RKO (cell line): ENCODE measurements at regions not wholly inside any gene's neighbourhood (a gene's known extent, or its start where the extent isn't known, plus 50 kb on each side); places are given as distances from the start of the nearest gene placed in this dataset.
"Not testable (repeated sequence)": the region's sequence is repeated elsewhere in the genome, so short reads cannot be mapped to it uniquely, and the experiment has no call there.

Source experiments
- DNase-seq: peaks from one replicate; pipeline ENCODE4 v3.0.0-alpha.2; 2016; ENCODE audit warnings: low spot score

DNA sequence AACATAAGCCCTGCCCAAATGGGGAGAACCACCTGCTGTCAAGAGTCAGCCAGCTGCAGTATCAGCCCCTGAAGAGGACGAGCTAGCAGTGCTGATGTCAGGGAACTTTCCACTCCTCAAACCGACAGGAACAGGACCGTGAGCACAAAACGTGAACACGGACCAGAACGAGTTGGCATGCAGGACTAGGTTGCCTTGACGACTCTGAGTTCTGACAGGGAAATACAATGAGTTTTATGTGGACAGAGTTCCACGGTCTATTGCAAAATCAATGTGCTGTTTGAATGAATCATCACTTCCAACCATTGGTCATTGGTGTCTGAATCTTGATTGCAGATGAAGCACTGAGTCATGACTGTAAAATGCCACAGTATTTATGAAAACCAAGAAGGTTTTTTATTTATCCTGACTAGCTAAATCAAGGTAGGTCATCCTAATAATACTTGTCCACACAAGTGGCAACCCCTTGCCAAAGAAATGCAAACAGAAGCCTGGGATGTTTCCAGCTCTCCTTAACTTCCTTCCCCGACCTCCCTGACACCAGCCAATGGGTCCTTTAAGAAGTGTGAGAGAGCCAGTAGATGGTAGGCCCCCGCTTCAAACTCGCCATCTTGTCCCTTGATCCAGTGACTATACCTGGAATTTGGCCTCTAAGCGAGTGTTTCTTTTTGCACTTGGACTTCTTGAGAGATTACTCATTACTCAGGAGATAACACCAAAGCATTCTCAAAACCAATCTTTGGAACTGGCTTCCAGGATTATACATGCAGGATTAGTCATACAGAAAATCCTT is 119.6 kb downstream of the ASB7 start:
- DNase-seq, result peak; percentile 92

DNA sequence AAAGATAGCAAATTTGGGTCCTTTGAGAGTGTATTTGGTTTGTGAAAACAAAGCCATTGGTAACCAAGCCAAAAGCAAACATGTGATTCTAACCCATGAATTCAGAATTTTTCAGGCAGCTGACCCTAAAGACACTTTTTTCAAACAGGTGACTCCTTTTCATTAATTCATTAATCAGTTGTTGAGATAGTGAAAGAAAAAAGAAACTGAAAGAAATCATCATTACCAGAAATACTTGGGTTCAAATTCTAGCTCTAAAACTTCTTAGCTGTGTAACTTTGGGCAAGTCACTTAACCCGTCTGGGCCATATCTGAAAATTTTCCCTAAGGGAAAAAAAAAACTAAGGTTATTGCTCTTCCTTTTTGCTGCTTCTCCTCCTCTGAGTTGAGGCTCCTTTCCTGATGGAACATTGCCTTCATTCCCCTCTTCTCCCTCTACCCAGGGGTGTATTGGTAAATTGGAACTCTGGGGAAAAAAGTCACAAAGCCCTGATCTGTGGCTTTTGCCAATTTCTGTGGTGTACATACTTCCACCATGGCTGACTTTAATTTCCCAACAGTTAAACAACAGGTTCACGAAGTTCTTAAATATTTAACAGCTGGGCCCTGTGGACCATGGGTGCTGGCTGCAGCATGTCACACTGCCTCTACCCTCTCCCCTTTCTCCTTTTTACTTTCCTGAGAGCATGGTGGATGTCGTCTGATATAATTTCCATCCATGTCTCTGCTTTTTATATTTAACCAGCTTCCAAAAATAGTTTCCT is 120.3 kb downstream of the ASB7 start:
- DNase-seq, result no peak

DNA sequence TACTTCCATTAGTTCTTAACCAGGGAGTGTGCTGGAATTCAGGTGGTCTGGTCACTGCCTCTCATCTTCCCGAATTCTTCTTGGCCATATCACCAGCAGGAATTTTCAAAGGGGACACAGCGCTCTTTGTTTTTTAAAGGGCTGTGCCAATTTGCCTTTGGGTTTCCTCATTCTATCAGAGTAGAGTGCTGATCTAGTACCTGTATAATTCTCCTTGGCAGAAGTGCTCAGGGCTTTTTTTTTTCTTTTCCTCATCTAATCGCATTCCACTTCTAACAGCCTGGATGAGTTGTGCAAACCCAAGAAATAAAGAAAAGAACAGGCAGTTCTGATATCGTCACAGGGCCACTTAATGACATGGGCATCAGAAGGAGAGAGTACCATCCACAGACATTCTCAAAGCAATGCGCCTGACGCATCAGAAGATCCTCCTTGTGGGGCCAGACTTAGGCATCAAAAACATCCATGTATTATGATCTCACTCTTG is 121.0 kb downstream of the ASB7 start:
- DNase-seq, result no peak

DNA sequence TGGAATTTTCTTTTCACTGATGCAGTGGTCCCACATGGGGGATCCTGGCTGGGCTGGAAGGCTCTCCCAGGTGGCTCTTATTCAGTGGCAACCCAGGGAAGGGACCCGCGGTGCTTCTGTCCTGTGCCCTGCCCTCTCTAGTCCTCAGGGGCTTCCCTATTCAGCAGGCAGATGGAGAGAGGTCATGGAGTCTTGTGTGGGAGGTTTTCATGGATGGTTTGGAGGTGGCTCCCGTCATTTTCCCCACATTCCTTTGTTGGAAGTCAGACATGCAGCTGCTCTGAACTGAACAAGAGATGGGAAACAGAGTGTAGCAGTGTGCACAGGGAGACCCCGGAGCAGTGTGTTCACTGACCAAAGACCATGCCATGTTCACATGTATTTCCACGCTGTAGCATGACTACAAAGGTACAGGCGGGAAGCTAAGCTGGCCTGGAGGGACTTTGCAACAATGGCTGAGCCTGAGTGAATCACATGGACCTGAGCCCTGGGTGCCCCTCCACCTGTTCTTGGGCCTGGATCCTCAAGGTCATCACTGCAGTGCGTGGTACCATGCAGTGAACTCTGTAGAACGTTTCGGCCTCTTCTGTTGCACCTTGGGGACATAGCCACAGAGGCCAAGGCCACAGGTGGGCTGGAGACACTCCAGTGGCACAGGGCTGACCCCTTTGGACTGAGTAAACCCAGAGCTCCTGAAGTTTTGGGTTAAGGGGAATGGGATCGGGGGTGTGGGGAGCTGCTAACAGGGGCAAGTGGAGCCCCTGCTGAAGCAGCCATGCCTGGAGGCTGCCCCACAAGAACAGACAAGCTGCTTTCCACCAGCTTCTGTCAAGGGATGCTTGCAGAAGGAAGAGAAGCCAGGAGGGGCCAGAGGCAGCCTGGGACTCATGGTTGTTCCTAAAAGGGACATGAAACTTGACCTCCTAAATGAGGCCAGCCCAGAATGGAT is 123.0 kb downstream of the ASB7 start:
- DNase-seq, result no peak

DNA sequence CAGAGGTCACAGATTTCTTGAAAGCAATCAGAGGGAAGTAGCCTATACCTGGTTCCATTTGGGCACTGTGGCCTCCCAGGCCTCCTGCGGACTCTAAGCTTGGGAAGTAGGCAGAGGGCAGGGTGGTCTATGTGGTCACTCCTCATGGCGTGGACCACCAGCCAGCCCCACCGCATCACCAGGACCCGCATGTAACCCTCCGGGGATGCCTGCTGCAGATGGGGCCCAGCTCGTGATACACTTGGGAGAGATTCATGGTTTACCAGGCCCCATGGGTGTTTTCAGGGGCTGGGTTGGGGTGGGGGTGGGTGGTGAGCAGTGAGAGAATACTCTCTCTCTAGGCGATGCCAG is 123.7 kb downstream of the ASB7 start:
- DNase-seq, result no peak

DNA sequence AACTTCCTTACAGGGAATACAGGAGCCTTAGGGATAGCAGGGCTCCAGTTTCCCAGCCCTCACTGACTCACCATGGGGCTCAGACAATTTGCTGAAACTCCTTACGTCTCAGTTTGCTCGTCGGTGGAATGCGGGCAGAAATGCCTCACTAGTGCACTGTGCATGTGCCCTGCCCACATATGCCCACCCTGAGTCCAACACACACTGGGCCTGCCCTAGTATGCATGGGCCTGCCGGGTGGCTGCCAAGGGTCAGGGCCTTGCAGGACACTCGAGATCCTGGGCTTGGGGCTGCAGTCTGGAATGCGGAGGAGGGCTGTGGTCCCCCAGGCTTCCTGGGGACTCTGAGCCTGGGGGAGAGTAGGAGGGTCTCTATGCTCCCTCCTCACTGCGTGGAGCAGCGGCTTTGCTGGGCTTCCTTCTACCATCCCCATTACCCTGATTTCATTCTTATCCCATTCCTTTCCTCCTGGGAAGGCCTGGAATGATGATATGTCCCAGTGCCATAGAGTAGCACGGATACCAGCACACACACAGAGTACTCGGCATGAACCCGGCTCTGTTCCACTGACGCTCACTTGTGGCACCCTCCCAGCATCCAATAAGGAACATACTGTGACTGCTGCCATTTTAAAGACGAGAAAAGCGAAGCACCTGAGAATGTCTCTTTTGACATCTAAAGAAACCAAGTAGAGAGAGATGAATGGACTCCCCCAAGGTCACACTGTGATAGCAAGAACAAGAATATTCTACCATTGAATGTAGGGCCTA is 124.2 kb downstream of the ASB7 start:
- DNase-seq, result no peak

DNA sequence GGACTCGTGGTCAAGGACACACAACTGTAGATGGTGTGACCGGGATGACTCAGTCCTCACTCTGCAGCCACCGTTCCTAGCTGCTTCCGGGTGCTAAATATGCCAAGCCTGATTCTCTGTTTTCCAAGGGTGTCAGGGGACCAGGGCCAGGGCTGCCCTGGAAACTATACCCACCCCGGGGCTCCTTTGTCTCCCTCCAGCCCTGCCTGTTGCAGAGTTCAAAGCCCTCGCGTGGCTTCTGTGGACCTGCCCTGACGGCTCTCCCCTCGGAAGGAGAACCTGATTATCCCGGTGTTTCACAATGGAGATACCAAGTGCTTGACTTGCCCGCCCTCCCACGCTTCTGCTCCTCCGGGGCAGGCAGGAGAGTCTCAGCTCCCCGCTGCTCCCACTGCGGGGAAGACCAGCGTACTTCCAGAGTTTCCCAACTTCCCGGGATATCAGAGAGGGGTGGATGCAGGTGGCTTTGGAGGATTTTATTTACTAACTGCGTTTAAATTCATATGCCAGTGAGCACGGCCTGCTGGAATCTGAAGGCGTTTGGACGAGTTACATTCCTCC is 125.0 kb downstream of the ASB7 start:
- DNase-seq, result no peak

DNA sequence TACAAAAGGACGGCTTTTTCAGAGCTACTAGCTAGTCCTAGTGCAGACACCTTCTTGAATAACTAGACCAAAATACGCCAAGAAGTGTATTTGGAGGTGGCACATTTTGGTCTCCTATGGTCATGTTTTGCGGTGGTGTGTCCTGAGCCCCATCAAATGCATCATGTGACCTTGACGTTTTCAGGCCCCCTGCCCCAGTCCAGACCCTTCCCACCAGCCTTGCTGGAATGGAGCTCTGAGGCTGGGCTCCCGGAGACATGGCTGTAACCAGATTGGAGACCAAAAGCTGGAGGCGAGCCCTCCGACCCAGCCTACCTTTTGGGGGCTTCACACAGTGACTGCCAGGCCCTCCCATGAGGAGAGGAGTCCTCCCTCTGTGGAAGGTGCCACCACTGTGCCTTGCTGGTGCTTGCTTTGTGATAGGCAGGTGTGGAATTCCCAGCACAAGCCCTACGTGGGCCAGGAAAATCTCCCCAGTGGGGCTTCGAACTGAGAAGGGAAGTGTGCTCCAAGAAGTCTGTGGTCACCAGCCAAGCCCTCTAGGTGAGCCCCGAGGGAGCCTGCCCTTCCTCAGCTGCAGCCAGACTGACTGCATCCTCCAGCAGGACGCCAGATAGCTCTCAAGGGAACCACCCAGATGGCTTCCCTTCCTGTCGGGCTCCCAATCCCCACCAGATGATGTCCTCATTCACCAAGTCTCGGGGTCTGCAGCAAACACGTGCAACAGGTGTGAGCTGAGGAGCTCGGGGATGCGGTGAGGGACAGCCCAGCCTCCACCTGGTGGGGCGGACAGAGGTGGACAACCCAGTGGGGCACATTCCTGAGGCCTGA is 126.2 kb downstream of the ASB7 start:
- no peak for DNase-seq

DNA sequence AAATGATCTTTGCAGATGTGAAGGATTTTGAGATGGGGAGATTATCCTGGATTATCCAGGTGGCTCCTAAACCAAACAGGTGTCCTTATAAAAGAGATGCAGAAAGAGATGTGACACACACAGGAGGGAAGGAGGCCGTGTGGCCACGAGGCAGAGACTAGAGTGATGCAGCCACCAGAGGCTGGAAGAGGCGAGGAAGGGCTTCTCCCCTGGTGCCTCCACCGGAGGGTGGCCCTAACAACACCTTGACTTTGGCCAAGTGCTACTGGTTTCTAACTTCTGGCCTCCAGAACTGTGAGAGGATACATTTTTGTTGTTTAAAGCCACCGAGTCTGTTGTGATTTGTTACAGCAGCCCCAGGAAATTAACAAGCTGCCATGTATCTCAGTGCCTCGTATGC is 127.1 kb downstream of the ASB7 start:
- no peak for DNase-seq

DNA sequence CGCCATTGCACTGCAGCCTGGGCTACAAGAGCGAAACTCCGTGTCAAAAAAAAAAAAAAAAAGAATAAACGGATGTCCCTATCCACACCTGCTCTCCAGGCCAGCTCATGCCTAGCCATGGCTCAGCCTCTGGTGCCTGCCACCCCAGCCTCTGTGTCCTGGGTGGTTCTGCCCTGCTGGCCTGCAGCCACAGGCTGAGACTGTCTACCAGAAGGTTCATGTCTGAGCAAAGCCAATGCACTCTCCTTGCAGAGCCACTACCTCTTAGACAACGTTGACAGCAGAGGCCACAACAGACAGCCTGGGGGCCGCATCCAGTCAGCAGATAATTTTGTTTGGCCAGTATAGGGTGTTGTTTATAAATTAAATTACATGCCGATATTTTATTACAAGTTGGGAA is 127.7 kb downstream of the ASB7 start:
- no peak for DNase-seq

DNA sequence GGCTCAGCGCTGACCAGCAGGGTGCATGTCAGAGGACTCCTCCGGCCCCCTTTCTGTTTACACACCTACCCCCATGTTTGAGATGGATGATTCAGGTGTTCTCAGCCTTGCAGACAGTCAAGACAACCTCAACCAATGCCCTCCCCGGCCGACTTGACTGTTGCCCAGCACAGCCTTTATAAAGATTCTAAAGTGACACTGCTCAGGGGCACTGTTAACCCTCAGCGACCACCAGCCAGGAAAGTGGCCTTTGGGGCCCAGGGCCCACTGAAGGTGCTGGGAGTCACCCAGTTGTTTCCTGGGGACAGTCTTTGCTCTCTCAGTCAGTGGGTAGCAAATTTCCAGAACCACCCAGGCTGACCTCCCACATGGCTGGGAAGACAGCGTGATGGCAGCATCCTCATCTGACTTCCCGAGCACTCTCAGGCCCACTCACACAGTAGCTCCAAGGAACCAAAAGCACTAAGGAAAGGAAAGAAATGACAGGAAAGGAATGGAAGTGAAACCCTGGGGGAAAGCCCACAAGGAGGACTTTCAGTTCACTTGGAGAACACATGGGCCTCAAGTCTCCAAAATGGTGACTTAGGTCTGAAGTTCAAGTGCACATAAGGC is 128.4 kb downstream of the ASB7 start:
- no peak for DNase-seq

DNA sequence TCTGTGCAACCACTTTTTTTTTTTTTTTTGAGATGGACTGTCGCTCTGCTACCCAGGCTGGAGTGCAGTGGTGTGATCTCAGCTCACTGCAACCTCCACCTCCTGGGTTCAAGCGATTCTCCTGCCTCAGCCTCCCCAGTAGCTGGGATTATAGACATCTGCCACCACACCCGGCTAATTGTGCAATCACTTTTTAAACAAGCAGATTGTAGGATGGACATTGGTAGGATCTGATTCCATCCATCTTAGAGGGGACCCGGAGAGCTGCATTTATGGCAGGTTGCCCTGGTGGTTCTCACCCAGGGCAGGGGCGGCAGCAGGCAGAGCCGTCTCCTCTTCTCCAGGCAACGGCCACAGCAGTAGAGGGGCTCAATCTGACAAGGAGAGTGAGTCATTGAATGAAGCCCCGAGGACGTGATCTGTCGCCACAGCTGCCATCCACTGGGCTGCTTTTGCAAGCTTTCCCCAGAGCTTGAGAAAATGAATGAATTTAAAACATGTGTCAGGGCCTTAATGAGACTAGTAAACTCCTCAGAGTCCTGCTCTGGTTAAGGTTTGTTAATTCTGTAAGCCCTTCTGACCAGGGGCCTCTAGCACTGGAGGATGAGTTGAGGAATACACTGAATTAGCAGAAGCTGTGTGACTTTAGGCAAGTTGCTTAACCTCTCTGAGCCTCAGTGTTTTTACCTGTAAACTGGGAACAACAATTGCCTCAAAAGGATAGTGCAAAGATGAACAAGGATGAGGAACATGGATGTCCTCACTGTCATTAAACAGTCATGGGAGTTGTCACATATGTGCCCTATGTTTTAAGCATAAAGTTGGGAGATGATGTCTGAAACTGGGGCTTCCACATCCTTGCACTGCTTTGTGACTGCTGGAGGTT is 129.1 kb downstream of the ASB7 start:
- DNase-seq, result no peak

DNA sequence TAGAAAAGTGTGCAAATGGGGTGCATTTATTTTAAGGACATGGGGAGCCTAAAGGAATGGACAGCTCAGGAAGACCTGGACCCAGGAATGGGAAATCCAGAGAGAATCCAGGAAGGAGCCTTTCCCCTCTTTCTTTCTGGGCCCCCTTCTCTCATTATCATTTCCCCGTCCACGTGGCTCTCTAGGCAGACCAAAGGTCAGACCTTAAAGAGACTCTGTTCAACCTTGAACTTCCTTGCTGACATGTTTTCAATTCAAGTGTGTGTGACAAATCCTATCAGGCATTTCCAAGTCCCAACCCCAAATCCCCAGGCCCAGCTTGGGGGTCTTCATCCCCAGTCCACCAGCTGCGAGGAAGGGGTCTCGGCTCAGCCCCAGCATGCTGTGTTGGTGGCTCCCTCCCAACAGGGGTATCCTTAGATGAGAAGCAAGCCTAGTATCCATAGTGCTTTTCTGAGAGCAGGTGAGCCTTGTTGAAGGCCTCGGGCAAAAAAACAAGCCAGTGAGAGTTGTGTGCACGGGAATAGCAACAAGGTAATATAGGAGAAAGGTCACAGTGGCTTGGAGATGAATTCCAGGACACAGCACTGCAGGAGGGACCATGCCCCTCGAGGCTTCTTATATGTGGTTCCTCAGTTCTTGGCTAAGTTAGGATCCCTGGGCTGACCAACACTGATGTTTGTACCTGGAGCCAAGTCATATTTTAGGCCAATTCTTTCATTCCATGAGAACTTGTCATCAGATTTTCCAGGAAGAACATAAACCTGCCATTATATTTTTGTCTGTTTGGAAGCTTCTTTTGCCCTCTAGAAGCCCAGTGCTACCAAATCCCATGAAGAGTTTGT is 130.0 kb downstream of the ASB7 start:
- no peak for DNase-seq

DNA sequence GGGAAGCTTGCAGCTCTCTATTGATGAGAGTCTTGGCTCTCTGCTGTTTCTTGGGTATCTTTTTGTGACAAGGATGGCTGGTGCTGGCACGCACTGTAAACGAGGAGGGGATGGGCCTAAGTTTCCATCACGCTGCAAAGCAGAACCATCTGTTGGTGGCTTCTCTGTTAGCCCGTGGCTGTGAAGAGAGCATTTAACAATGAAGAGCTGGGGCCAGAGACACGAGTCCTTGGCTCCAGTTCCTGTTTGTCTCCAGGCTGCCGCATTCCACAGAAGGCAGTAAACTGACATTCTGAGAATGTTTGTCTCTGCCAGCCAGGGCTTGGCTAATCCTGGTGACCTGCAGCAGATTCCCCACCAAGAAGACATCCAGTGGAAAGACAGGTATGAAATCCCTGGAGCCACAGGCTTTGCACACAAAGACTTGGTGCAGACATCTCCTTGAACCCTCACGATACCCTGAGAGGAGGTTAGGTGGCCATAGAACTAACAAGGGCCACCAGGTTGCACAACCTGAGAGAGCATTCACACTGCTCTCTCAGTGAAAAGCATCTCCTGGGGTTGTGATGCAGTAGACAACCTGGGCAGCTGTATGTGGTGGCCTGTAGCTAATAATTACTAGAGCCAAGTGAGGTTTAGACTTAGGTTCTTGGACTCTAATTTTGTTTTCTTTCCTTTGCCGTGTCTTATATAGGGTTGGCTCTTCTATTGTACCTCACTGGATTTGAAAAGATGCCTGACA is 130.9 kb downstream of the ASB7 start:
- no peak for DNase-seq

DNA sequence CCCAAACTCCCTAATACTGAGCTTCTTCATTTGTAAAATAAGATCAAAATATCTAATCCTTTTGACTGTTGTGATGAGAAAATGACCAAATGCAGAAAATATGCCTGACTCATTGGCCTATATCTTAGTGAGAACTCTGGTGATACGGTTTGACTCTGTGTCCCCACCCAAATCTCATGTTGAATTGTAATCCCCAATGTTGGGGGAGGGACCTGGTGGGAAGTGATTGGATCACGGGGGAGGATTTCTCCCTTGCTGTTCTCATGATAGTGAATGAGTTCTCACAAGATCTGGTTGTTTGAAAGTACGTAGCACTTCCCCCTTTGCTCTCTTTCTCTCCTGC is 131.4 kb downstream of the ASB7 start:
- not testable (repeated sequence) for DNase-seq

DNA sequence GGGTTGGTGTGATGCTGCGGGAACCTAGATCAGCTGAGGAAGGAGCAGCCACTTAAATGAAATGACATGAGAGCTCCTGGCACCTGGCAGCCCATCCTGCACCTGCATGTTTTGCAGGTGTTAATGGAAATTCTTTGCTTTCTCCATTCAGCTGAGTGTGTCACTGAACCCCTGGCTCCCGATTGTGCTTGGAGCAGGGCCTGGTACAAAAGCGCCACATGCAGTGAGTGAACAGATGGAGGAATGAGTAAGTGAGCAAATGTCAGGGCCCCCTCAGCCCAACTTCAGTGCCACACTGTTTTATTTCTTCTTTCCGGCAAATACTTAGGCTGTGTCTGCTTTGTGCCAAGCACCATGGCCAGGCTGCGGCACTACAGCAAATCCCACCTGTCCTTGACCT is 132.2 kb downstream of the ASB7 start:
- no peak for DNase-seq
